ENCODE measurements at regions not wholly inside any gene's neighbourhood (a gene's known extent, or its start where the extent isn't known, plus 50 kb on each side); places are given as distances from the start of the nearest gene placed in this dataset.
"Not testable (repeated sequence)": the region's sequence is repeated elsewhere in the genome, so short reads cannot be mapped to it uniquely, and the experiment has no call there.

- DNase-seq: no peak
- Mint-ChIP-seq H3K4me1 (ENCODE audit: low read depth) (no peaks in the 10 kb centered on the region), H3K27me3 (ENCODE audit: low read depth) (no peaks in the 10 kb centered on the region), H3K4me3 (no peak overlapping the region), H3K27ac (no peak overlapping the region), H3K9me3 (ENCODE audit: insufficient read depth) (no peaks in the 10 kb centered on the region), H3K36me3 (ENCODE audit: low read depth) (no peaks in the 10 kb centered on the region)
- POLR2A ChIA-PET: no interaction called here
- CTCF ChIA-PET: no interaction called here
- ATAC-seq: no peak
These were observed 756.4 kb upstream of the MMS22L start for GRCh38 chr6:98039443-98039842.

- Mint-ChIP-seq H3K27ac (no peak overlapping the region), H3K27me3 (ENCODE audit: low read depth) (no peaks in the 10 kb centered on the region), H3K9me3 (ENCODE audit: insufficient read depth) (no peaks in the 10 kb centered on the region), H3K4me3 (no peak overlapping the region), H3K36me3 (ENCODE audit: low read depth) (no peaks in the 10 kb centered on the region), H3K4me1 (ENCODE audit: low read depth) (no peaks in the 10 kb centered on the region)
- ATAC-seq (no peak), DNase-seq (no peak)
- ChIA-PET CTCF (no interaction called here), POLR2A (no interaction called here)
These were observed 757.0 kb upstream of the MMS22L start for GRCh38 chr6:98039904-98040607.

GRCh38 chr6:98041056-98041455 lies 758.0 kb upstream of the MMS22L start:
- CTCF ChIA-PET: no interaction called here
- POLR2A ChIA-PET: no interaction called here
- Mint-ChIP-seq H3K36me3 (ENCODE audit: low read depth) (no peaks in the 10 kb centered on the region), H3K27ac (no peak overlapping the region), H3K27me3 (ENCODE audit: low read depth) (no peaks in the 10 kb centered on the region), H3K4me3 (no peak overlapping the region), H3K9me3 (ENCODE audit: insufficient read depth) (no peaks in the 10 kb centered on the region), H3K4me1 (ENCODE audit: low read depth) (no peaks in the 10 kb centered on the region)
- ATAC-seq (no peak), DNase-seq (no peak)

- DNase-seq: no peak
- CTCF ChIA-PET: no interaction called here
- no peaks in the 10 kb centered on the region for H3K4me1 Mint-ChIP-seq (ENCODE audit: low read depth)
- POLR2A ChIA-PET: no interaction called here
- H3K27ac Mint-ChIP-seq: no peak overlapping the region
- no peaks in the 10 kb centered on the region for H3K27me3 Mint-ChIP-seq (ENCODE audit: low read depth)
- H3K36me3 Mint-ChIP-seq (ENCODE audit: low read depth): no peaks in the 10 kb centered on the region
- no peak for ATAC-seq
- H3K9me3 Mint-ChIP-seq (ENCODE audit: insufficient read depth): no peaks in the 10 kb centered on the region
- H3K4me3 Mint-ChIP-seq: no peak overlapping the region
These were observed 758.9 kb upstream of the MMS22L start for GRCh38 chr6:98041921-98042320.

- ChIA-PET CTCF (no interaction called here), POLR2A (no interaction called here)
- Mint-ChIP-seq H3K27me3 (ENCODE audit: low read depth) (no peaks in the 10 kb centered on the region), H3K27ac (no peak overlapping the region), H3K4me1 (ENCODE audit: low read depth) (no peaks in the 10 kb centered on the region), H3K9me3 (ENCODE audit: insufficient read depth) (no peaks in the 10 kb centered on the region), H3K36me3 (ENCODE audit: low read depth) (no peaks in the 10 kb centered on the region), H3K4me3 (no peak overlapping the region)
- DNase-seq: no peak
- ATAC-seq: no peak
These were observed 761.1 kb upstream of the MMS22L start for GRCh38 chr6:98044151-98044561.

GRCh38 chr6:98044791-98045470 lies 761.9 kb upstream of the MMS22L start:
- CTCF ChIA-PET: no interaction called here
- DNase-seq (no peak), ATAC-seq (no peak)
- Mint-ChIP-seq H3K27ac (no peak overlapping the region), H3K4me1 (ENCODE audit: low read depth) (no peaks in the 10 kb centered on the region), H3K36me3 (ENCODE audit: low read depth) (no peaks in the 10 kb centered on the region), H3K27me3 (ENCODE audit: low read depth) (no peaks in the 10 kb centered on the region), H3K9me3 (ENCODE audit: insufficient read depth) (no peaks in the 10 kb centered on the region), H3K4me3 (no peak overlapping the region)
- POLR2A ChIA-PET: no interaction called here

GRCh38 chr6:98047164-98047563 lies 764.1 kb upstream of the MMS22L start:
- Mint-ChIP-seq H3K9me3 (ENCODE audit: insufficient read depth) (no peaks in the 10 kb centered on the region), H3K4me3 (no peak overlapping the region), H3K4me1 (ENCODE audit: low read depth) (no peaks in the 10 kb centered on the region), H3K36me3 (ENCODE audit: low read depth) (no peaks in the 10 kb centered on the region), H3K27me3 (ENCODE audit: low read depth) (no peaks in the 10 kb centered on the region), H3K27ac (no peak overlapping the region)
- ATAC-seq: no peak
- CTCF ChIA-PET: no interaction called here
- POLR2A ChIA-PET: no interaction called here
- no peak for DNase-seq

- CTCF ChIA-PET: no interaction called here
- H3K27me3 Mint-ChIP-seq (ENCODE audit: low read depth): no peaks in the 10 kb centered on the region
- DNase-seq (no peak), ATAC-seq (no peak)
- POLR2A ChIA-PET: no interaction called here
- H3K4me1 Mint-ChIP-seq (ENCODE audit: low read depth): no peaks in the 10 kb centered on the region
- no peak overlapping the region for H3K4me3 Mint-ChIP-seq
- no peaks in the 10 kb centered on the region for H3K36me3 Mint-ChIP-seq (ENCODE audit: low read depth)
- no peaks in the 10 kb centered on the region for H3K9me3 Mint-ChIP-seq (ENCODE audit: insufficient read depth)
- H3K27ac Mint-ChIP-seq: no peak overlapping the region
These were observed 764.9 kb upstream of the MMS22L start for GRCh38 chr6:98047871-98048270.

GRCh38 chr6:98054453-98054852 lies 771.4 kb upstream of the MMS22L start:
- Mint-ChIP-seq H3K4me1 (ENCODE audit: low read depth) (no peaks in the 10 kb centered on the region), H3K36me3 (ENCODE audit: low read depth) (no peaks in the 10 kb centered on the region), H3K27me3 (ENCODE audit: low read depth) (no peaks in the 10 kb centered on the region), H3K27ac (no peak overlapping the region), H3K4me3 (no peak overlapping the region), H3K9me3 (ENCODE audit: insufficient read depth) (no peaks in the 10 kb centered on the region)
- CTCF ChIA-PET: no interaction called here
- DNase-seq: no peak
- POLR2A ChIA-PET: no interaction called here
- no peak for ATAC-seq

- ATAC-seq (no peak), DNase-seq (no peak)
- no peak overlapping the region for H3K27ac Mint-ChIP-seq
- no peaks in the 10 kb centered on the region for H3K36me3 Mint-ChIP-seq (ENCODE audit: low read depth)
- H3K4me1 Mint-ChIP-seq (ENCODE audit: low read depth): no peaks in the 10 kb centered on the region
- ChIA-PET POLR2A (no interaction called here), CTCF (no interaction called here)
- H3K9me3 Mint-ChIP-seq (ENCODE audit: insufficient read depth): no peaks in the 10 kb centered on the region
- H3K27me3 Mint-ChIP-seq (ENCODE audit: low read depth): no peaks in the 10 kb centered on the region
- no peak overlapping the region for H3K4me3 Mint-ChIP-seq
These were observed 773.9 kb upstream of the MMS22L start for GRCh38 chr6:98056955-98057354.

GRCh38 chr6:98067375-98067774 lies 767.0 kb upstream of the POU3F2 start:
- H3K9me3 Mint-ChIP-seq (ENCODE audit: insufficient read depth): no peaks in the 10 kb centered on the region
- no peak overlapping the region for H3K4me3 Mint-ChIP-seq
- no peaks in the 10 kb centered on the region for H3K36me3 Mint-ChIP-seq (ENCODE audit: low read depth)
- no peaks in the 10 kb centered on the region for H3K4me1 Mint-ChIP-seq (ENCODE audit: low read depth)
- ChIA-PET POLR2A (no interaction called here), CTCF (no interaction called here)
- DNase-seq (no peak), ATAC-seq (no peak)
- H3K27me3 Mint-ChIP-seq (ENCODE audit: low read depth): no peaks in the 10 kb centered on the region
- H3K27ac Mint-ChIP-seq: no peak overlapping the region

- ATAC-seq; H3K9me3 Mint-ChIP-seq (ENCODE audit: insufficient read depth); H3K36me3 Mint-ChIP-seq (ENCODE audit: low read depth); CTCF ChIA-PET; H3K4me1 Mint-ChIP-seq (ENCODE audit: low read depth); DNase-seq; H3K4me3 Mint-ChIP-seq; H3K27ac Mint-ChIP-seq; POLR2A ChIA-PET; H3K27me3 Mint-ChIP-seq (ENCODE audit: low read depth): not testable (repeated sequence)
These were observed 745.8 kb upstream of the POU3F2 start for GRCh38 chr6:98088537-98088936.

- DNase-seq (no peak), ATAC-seq (no peak)
- no peaks in the 10 kb centered on the region for H3K36me3 Mint-ChIP-seq (ENCODE audit: low read depth)
- no peaks in the 10 kb centered on the region for H3K27me3 Mint-ChIP-seq (ENCODE audit: low read depth)
- CTCF ChIA-PET: no interaction called here
- no peak overlapping the region for H3K27ac Mint-ChIP-seq
- H3K9me3 Mint-ChIP-seq (ENCODE audit: insufficient read depth): no peaks in the 10 kb centered on the region
- no peaks in the 10 kb centered on the region for H3K4me1 Mint-ChIP-seq (ENCODE audit: low read depth)
- H3K4me3 Mint-ChIP-seq: no peak overlapping the region
- POLR2A ChIA-PET: no interaction called here
These were observed 742.0 kb upstream of the POU3F2 start for GRCh38 chr6:98092331-98092730.
